ENCODE measurements at regions not wholly inside any gene's neighbourhood (a gene's known extent, or its start where the extent isn't known, plus 50 kb on each side); places are given as distances from the start of the nearest gene placed in this dataset.
A peak's percentile ranks its signal among the peaks of the same experiment; 100 is the strongest.
"Not testable (repeated sequence)": the region's sequence is repeated elsewhere in the genome, so short reads cannot be mapped to it uniquely, and the experiment has no call there.

DNA sequence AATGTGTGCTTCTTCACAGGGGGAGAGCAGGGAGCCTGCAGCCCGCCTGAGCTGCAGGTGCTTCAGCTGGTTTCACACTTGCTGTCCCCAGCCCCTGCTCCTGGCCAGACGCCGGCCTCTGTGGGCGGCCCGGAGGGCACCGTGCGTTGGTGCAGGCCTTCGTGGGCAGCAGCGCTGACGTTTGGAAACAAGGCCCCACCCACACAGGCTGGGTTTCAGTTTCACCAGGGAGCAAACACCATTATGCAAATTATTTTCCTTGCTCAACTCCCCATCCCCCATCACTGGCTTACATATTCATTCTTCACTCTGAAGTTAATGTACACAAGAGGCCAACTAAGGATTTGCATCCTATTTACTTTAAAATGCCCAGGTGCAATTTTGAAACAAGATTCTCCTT, 343.2 kb downstream of the BCL2L11 start:
- Histone ChIP-seq H3K4me1 (ENCODE audit: control insufficient read depth, low read length) (peaks cover 17% of the 10 kb centered on the region), H3K4me2 (ENCODE audit: low read length) (peak overlapping the region; percentile 48), H3K4me3 (ENCODE audit: low read length) (peak overlapping the region; percentile 50)
- H3K27me3 ChIP-seq (ENCODE audit: control insufficient read depth, low read length); H3K79me2 ChIP-seq (ENCODE audit: control insufficient read depth, low read length); H3F3A ChIP-seq (ENCODE audit: control insufficient read depth, insufficient read depth); H3K27ac ChIP-seq (ENCODE audit: low read depth, low read length); H3K9me2 ChIP-seq (replicated peaks; ENCODE audit: control insufficient read depth, low read length); H3K9me3 ChIP-seq (ENCODE audit: control insufficient read depth, insufficient read depth, low read length); H3K36me3 ChIP-seq (ENCODE audit: control insufficient read depth, low read length); H4K20me1 ChIP-seq (ENCODE audit: control insufficient read depth, insufficient read depth, low read depth, low read length): not testable (repeated sequence)

DNA sequence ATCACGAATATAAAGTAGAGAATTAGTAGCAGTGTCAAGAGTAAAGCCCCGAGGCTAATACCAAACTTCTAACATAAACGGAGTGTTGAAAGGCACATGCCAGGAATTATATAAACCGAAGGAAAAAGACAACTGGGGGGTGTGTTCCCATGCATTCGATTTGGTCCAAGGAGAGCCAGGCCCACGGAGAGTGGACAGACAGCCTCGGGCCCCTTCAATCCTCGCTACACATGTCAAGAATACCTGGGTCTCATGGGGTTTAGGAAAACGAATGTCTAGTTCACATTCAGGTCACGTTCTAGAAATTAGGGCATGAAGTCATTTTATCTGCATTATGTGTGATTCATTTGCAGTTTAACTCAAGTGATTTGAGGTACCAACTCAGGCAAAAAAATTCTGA, 343.7 kb downstream of the BCL2L11 start:
- H3K4me3 ChIP-seq (ENCODE audit: low read length); H4K20me1 ChIP-seq (ENCODE audit: control insufficient read depth, insufficient read depth, low read depth, low read length); H3K9me3 ChIP-seq (ENCODE audit: control insufficient read depth, insufficient read depth, low read length); H3K36me3 ChIP-seq (ENCODE audit: control insufficient read depth, low read length); H3F3A ChIP-seq (ENCODE audit: control insufficient read depth, insufficient read depth); H3K9me2 ChIP-seq (replicated peaks; ENCODE audit: control insufficient read depth, low read length); H3K79me2 ChIP-seq (ENCODE audit: control insufficient read depth, low read length); H3K27ac ChIP-seq (ENCODE audit: low read depth, low read length); H3K27me3 ChIP-seq (ENCODE audit: control insufficient read depth, low read length): not testable (repeated sequence)
- Histone ChIP-seq H3K4me1 (ENCODE audit: control insufficient read depth, low read length) (peaks cover 17% of the 10 kb centered on the region), H3K4me2 (ENCODE audit: low read length) (peak overlapping the region; percentile 48)

DNA sequence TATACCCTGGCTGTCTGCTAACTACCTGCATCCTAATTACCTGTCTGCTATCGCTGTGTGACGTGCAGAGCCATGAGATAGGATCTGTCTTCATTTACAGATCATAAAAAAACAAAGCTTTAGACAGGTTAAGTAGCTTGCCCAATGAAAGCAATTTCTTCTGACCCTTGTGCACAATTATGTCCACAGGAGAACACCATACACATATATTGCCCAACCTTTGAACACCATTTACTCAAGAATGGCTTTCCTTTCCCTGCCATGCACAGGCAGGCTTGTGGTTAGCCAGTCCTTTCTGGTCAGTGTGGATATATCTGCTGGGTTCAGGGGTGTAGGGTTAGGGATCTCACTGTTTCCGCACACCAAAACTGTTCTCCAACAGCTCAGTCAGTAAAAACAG, 344.8 kb downstream of the BCL2L11 start:
- H3K36me3 ChIP-seq (ENCODE audit: control insufficient read depth, low read length); H3K27ac ChIP-seq (ENCODE audit: low read depth, low read length); H3K9me2 ChIP-seq (replicated peaks; ENCODE audit: control insufficient read depth, low read length); H4K20me1 ChIP-seq (ENCODE audit: control insufficient read depth, insufficient read depth, low read depth, low read length); H3K4me2 ChIP-seq (ENCODE audit: low read length); H3F3A ChIP-seq (ENCODE audit: control insufficient read depth, insufficient read depth); H3K79me2 ChIP-seq (ENCODE audit: control insufficient read depth, low read length); H3K4me3 ChIP-seq (ENCODE audit: low read length); H3K9me3 ChIP-seq (ENCODE audit: control insufficient read depth, insufficient read depth, low read length); H3K27me3 ChIP-seq (ENCODE audit: control insufficient read depth, low read length): not testable (repeated sequence)
- peaks cover 17% of the 10 kb centered on the region for H3K4me1 ChIP-seq (ENCODE audit: control insufficient read depth, low read length)

DNA sequence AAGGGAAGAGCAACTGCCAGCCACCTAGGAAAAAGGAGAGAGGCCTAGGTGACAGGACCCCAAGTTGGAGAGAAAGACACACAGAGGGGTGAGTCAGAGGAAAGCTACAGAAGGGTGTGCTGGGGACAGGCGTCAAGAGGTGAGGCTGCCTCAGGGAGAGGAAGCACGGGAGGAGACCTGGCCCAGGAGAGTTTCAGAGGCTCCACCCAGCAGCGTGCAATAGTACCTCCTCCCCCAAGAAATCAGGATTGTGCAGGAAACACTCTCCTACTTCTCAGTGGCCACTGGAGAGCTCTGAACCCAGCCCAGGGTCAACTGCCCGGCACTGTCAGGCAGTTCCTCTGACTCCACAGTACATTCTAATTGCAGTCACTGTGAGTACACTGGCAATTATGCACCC, 346.0 kb downstream of the BCL2L11 start:
- H3F3A ChIP-seq (ENCODE audit: control insufficient read depth, insufficient read depth); H3K27me3 ChIP-seq (ENCODE audit: control insufficient read depth, low read length); H3K9me2 ChIP-seq (replicated peaks; ENCODE audit: control insufficient read depth, low read length); H3K79me2 ChIP-seq (ENCODE audit: control insufficient read depth, low read length); H3K4me2 ChIP-seq (ENCODE audit: low read length); H3K27ac ChIP-seq (ENCODE audit: low read depth, low read length); H3K9me3 ChIP-seq (ENCODE audit: control insufficient read depth, insufficient read depth, low read length); H3K4me3 ChIP-seq (ENCODE audit: low read length); H3K36me3 ChIP-seq (ENCODE audit: control insufficient read depth, low read length); H4K20me1 ChIP-seq (ENCODE audit: control insufficient read depth, insufficient read depth, low read depth, low read length): not testable (repeated sequence)
- H3K4me1 ChIP-seq (ENCODE audit: control insufficient read depth, low read length), result peaks cover 17% of the 10 kb centered on the region

DNA sequence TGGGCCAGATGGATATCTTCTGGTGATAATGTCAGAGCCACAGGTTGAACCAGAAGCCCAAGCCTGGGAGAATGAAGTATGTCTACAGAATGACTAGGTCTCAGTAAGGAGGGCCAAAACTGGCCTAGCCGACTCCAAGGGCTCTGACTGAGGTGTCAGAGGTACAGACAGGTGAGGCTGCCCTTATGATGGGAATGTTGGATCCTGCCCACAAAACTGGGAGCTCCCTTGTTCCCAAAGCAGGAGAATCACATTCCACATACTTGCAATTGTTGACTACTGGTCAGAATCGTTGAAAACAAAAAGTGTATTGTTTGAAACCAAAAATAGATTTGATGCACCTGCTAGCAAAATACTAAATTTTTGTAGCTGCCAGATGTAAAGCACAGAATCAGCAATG, 350.2 kb downstream of the BCL2L11 start:
- H4K20me1 ChIP-seq (ENCODE audit: control insufficient read depth, insufficient read depth, low read depth, low read length); H3K79me2 ChIP-seq (ENCODE audit: control insufficient read depth, low read length); H3K4me2 ChIP-seq (ENCODE audit: low read length); H3K27me3 ChIP-seq (ENCODE audit: control insufficient read depth, low read length); H3F3A ChIP-seq (ENCODE audit: control insufficient read depth, insufficient read depth); H3K27ac ChIP-seq (ENCODE audit: low read depth, low read length); H3K36me3 ChIP-seq (ENCODE audit: control insufficient read depth, low read length); H3K9me2 ChIP-seq (replicated peaks; ENCODE audit: control insufficient read depth, low read length); H3K9me3 ChIP-seq (ENCODE audit: control insufficient read depth, insufficient read depth, low read length); H3K4me3 ChIP-seq (ENCODE audit: low read length): not testable (repeated sequence)
- H3K4me1 ChIP-seq (ENCODE audit: control insufficient read depth, low read length), result peaks cover 21% of the 10 kb centered on the region

DNA sequence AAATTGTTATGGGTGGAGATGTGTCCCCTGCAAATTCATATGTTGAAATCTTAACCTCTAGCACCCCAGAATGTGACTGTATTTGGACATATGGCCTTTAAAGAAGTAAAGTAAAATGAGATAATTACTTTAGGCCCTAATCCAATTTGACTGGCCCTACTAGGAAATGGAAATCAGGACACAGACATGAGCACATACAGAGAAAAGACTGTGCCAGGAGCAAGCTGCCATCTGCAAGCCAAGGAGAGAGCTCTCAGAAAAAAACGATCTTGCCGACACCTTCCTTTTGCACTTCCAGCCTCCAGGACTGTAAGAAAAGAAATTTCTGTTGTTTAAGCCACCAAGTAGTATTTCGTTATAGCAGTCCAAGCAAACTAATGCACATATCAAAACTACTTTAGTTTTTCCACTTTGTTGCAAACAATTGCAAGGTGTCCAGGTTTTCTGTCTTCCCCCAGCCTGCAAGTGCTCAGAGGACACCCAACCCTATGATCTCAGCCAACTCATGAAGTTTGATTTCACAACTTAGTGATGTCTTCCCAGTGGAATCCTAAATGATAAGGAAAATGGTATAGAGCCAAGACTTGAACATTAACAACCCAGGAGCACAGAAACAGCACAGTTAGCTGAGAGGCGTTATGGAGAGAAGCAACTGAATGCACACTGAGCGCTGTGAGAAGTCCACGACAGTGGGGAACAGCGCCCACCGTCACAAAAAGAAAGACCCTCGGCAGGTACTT, 351.2 kb downstream of the BCL2L11 start:
- H3F3A ChIP-seq (ENCODE audit: control insufficient read depth, insufficient read depth); H3K4me2 ChIP-seq (ENCODE audit: low read length); H3K36me3 ChIP-seq (ENCODE audit: control insufficient read depth, low read length); H3K9me2 ChIP-seq (replicated peaks; ENCODE audit: control insufficient read depth, low read length); H3K79me2 ChIP-seq (ENCODE audit: control insufficient read depth, low read length); H3K27ac ChIP-seq (ENCODE audit: low read depth, low read length); H4K20me1 ChIP-seq (ENCODE audit: control insufficient read depth, insufficient read depth, low read depth, low read length); H3K9me3 ChIP-seq (ENCODE audit: control insufficient read depth, insufficient read depth, low read length); H3K4me3 ChIP-seq (ENCODE audit: low read length); H3K27me3 ChIP-seq (ENCODE audit: control insufficient read depth, low read length): not testable (repeated sequence)
- peaks cover 21% of the 10 kb centered on the region for H3K4me1 ChIP-seq (ENCODE audit: control insufficient read depth, low read length)

DNA sequence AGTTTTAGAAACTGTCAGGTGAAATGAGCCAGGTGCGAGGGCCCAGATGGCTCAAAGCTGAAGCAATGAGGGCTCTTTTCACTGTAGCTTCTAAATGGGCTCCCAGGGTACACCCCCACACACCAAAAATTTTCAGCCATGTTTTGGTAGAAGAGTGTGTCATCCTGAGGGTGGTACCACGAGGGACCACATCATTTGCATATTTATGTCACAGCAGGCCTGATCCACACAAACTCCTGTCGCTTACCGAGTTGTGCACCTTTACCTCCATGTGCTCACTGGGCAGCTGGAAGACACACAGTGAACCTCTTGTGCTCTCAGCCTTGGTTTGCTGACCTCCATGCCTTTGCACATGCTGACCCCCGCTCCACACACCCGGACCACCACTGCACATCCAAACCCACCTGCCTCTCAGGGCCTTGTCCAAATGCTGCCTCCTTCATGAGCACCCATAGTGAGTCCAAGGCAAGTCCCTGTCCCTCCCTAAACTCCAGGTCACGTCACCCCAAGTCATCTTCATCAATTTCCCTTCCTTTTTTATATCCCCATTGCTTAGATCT, 352.2 kb downstream of the BCL2L11 start:
- H3K36me3 ChIP-seq (ENCODE audit: control insufficient read depth, low read length); H3K9me2 ChIP-seq (replicated peaks; ENCODE audit: control insufficient read depth, low read length); H3K27me3 ChIP-seq (ENCODE audit: control insufficient read depth, low read length); H4K20me1 ChIP-seq (ENCODE audit: control insufficient read depth, insufficient read depth, low read depth, low read length); H3K79me2 ChIP-seq (ENCODE audit: control insufficient read depth, low read length); H3K4me3 ChIP-seq (ENCODE audit: low read length); H3K9me3 ChIP-seq (ENCODE audit: control insufficient read depth, insufficient read depth, low read length); H3F3A ChIP-seq (ENCODE audit: control insufficient read depth, insufficient read depth); H3K27ac ChIP-seq (ENCODE audit: low read depth, low read length): not testable (repeated sequence)
- Histone ChIP-seq H3K4me1 (ENCODE audit: control insufficient read depth, low read length) (peaks cover 21% of the 10 kb centered on the region), H3K4me2 (ENCODE audit: low read length) (peak overlapping the region; percentile 16; the same call in 1 of the 2 replicates)

DNA sequence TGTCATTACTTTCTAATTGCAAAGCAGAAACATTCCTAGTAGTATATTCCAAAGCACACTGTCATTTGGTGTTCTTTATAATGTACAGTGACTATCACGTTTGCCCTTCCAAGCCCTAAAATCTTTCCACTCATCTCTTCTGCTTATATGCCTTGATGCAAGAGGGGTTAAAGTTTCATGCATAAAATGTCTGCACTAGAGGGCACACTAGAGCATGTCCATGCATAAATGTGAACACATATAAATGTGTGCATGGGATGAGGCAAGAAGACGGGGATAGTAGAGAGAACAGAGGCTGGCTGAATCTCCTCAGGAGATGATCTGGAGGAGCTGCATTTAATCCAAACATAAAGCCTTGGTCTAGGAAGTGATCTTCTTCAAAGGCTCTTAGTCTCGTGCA, 352.8 kb downstream of the BCL2L11 start:
- not testable (repeated sequence) for H3K4me3 ChIP-seq (ENCODE audit: low read length); H3K9me2 ChIP-seq (replicated peaks; ENCODE audit: control insufficient read depth, low read length); H4K20me1 ChIP-seq (ENCODE audit: control insufficient read depth, insufficient read depth, low read depth, low read length); H3K27me3 ChIP-seq (ENCODE audit: control insufficient read depth, low read length); H3K9me3 ChIP-seq (ENCODE audit: control insufficient read depth, insufficient read depth, low read length); H3K27ac ChIP-seq (ENCODE audit: low read depth, low read length); H3K79me2 ChIP-seq (ENCODE audit: control insufficient read depth, low read length); H3K36me3 ChIP-seq (ENCODE audit: control insufficient read depth, low read length); H3F3A ChIP-seq (ENCODE audit: control insufficient read depth, insufficient read depth)
- H3K4me1 ChIP-seq (ENCODE audit: control insufficient read depth, low read length), result peaks cover 21% of the 10 kb centered on the region
- H3K4me2 ChIP-seq (ENCODE audit: low read length), result peak overlapping the region; percentile 16; the same call in 1 of the 2 replicates

Measured in DOHH2 (cell line).